Nephron (organoid): ENCODE measurements at regions not wholly inside any gene's neighbourhood (a gene's known extent, or its start where the extent isn't known, plus 50 kb on each side); places are given as distances from the start of the nearest gene placed in this dataset.

Source experiments
- H3K27ac Mint-ChIP-seq, 3 experiments: 2 replicates each; pipeline ENCODE4 v1.8.0; 2020; ENCODE audit warnings: mixed read lengths in 3 of 3, mild to moderate bottlenecking in 2 of 3, moderate library complexity in 1 of 3
- H3K27me3 Mint-ChIP-seq: 2 replicates; pipeline ENCODE4 v1.8.0; 2021; ENCODE audit warnings: low read depth, mild to moderate bottlenecking, moderate library complexity, mixed read lengths
- H3K36me3 Mint-ChIP-seq: 2 replicates; pipeline ENCODE4 v1.8.0; 2020; ENCODE audit warnings: low read depth, mixed read lengths
- H3K4me1 Mint-ChIP-seq: 2 replicates; pipeline ENCODE4 v1.8.0; 2020; ENCODE audit warnings: mixed read lengths
- H3K4me3 Mint-ChIP-seq, 3 experiments: 2 replicates each; pipeline ENCODE4 v1.8.0; 2020; ENCODE audit warnings: mild to moderate bottlenecking in 3 of 3, mixed read lengths in 3 of 3, moderate library complexity in 2 of 3
- H3K9me3 Mint-ChIP-seq: 2 replicates; pipeline ENCODE4 v1.8.0; 2020; ENCODE audit warnings: mixed read lengths
- TF ChIP-seq, protein P1 (sequence below), 3 experiments: fragments of 200-600 bp; sonication (generic); IDR thresholded peaks; one replicate each; pipeline ENCODE4 v1.5.0; 2021; ENCODE audit warnings: antibody characterized with exemption in 3 of 3; ENCODE audit not compliant: unreplicated experiment in 3 of 3

DNA sequence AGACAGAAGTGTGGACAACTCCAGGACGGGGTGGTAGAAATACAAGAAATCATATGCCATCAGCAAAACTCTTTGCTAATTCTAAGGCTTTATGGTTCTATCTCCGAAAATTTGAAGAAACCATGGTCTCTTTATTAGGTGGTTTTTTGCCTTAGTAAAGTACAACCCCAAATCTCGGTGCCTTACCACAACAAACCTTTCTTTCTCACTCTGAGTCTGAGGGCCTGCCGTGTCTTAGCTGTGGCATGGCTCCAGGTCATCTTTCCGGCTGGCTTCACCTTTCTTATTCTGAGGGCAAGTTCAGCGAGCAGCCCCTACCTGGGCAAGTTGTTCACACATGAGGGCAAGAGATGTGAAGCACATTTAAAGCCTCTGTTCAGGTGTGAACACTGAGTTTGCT, 280.6 kb downstream of the TTLL7 start:
- Mint-ChIP-seq H3K27me3 (peaks cover 4% of the 10 kb centered on the region), H3K4me3 (no peak overlapping the region), H3K9me3 (no peaks in the 10 kb centered on the region), H3K27ac (no peak overlapping the region), H3K4me1 (no peaks in the 10 kb centered on the region), H3K36me3 (no peaks in the 10 kb centered on the region)
- TF ChIP-seq, protein P1, sequence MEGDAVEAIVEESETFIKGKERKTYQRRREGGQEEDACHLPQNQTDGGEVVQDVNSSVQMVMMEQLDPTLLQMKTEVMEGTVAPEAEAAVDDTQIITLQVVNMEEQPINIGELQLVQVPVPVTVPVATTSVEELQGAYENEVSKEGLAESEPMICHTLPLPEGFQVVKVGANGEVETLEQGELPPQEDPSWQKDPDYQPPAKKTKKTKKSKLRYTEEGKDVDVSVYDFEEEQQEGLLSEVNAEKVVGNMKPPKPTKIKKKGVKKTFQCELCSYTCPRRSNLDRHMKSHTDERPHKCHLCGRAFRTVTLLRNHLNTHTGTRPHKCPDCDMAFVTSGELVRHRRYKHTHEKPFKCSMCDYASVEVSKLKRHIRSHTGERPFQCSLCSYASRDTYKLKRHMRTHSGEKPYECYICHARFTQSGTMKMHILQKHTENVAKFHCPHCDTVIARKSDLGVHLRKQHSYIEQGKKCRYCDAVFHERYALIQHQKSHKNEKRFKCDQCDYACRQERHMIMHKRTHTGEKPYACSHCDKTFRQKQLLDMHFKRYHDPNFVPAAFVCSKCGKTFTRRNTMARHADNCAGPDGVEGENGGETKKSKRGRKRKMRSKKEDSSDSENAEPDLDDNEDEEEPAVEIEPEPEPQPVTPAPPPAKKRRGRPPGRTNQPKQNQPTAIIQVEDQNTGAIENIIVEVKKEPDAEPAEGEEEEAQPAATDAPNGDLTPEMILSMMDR (IDR thresholded peaks at IDR 0.05; ENCODE audit: unreplicated experiment in 3 of 3), result no peak

DNA sequence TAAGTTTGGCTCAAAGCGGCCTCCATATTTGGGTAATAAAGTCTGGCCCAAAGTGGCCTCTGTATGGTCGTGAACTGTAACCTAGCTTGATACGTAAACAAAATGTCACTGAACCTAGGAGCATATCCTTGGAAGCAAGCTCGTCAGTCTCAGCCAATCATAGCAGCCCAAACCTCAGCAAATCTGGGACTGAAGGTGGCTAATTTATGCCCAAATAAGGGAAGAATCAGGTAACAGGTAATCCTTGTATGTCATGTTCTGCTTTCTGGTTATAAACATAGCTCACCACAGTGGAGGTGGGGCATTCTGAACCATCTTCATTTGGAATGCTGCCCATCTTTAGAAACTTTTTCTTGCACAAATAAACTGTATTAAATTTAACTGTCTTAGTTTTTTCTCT, 281.1 kb downstream of the TTLL7 start:
- Mint-ChIP-seq H3K4me3 (no peak overlapping the region), H3K27me3 (peaks cover 4% of the 10 kb centered on the region), H3K27ac (no peak overlapping the region), H3K4me1 (no peaks in the 10 kb centered on the region), H3K36me3 (no peaks in the 10 kb centered on the region), H3K9me3 (no peaks in the 10 kb centered on the region)
- TF ChIP-seq, protein P1 (IDR thresholded peaks at IDR 0.05; ENCODE audit: unreplicated experiment in 3 of 3), result no peak

DNA sequence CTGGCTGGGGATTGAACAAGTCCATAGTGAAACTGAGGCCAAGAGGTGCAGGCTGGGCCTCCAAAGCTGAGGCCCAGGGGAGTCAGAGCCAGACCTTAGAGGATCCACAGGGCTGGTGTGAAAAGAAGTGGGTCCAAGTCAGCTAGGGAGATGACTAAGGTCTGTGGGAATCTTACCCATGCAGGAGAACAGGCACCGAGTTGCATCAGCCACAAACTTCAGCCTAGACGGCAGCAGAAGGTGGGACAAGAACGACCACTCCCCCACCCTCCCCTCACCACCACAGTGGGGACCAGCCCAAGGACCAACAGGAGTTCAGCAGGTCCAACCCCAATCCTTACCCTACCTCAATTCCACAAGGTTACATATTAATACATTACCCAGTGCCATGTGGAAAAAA, 282.3 kb downstream of the TTLL7 start:
- no peaks in the 10 kb centered on the region for H3K9me3 Mint-ChIP-seq
- no peaks in the 10 kb centered on the region for H3K4me1 Mint-ChIP-seq
- H3K4me3 Mint-ChIP-seq, result no peak overlapping the region
- H3K36me3 Mint-ChIP-seq, result no peaks in the 10 kb centered on the region
- peaks cover 4% of the 10 kb centered on the region for H3K27me3 Mint-ChIP-seq
- H3K27ac Mint-ChIP-seq, result no peak overlapping the region
- TF ChIP-seq, protein P1 (IDR thresholded peaks at IDR 0.05; ENCODE audit: unreplicated experiment in 3 of 3), result no peak

DNA sequence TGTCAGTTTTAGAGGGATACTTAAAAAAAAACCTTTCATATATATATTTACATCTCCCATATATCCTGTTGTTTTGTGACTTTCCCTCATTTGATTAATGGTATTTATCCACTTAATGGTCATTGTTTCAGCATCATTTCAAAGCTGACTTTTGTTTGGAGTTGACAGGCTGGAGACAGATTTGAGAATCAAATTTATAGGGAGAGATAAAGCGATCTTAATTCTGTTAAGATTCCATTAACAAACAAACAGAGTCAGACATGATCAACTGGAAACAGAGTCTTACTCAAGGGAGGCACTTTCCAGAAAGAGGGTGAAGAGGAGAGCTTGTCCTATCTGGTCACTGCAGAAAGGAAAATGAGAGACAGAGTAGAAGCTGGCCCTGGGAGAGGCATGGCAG, 283.4 kb downstream of the TTLL7 start:
- Mint-ChIP-seq H3K27me3 (peaks cover 4% of the 10 kb centered on the region), H3K4me1 (no peaks in the 10 kb centered on the region), H3K36me3 (no peaks in the 10 kb centered on the region), H3K4me3 (no peak overlapping the region), H3K9me3 (no peaks in the 10 kb centered on the region), H3K27ac (no peak overlapping the region)
- TF ChIP-seq, protein P1 (IDR thresholded peaks at IDR 0.05; ENCODE audit: unreplicated experiment in 3 of 3), result no peak

DNA sequence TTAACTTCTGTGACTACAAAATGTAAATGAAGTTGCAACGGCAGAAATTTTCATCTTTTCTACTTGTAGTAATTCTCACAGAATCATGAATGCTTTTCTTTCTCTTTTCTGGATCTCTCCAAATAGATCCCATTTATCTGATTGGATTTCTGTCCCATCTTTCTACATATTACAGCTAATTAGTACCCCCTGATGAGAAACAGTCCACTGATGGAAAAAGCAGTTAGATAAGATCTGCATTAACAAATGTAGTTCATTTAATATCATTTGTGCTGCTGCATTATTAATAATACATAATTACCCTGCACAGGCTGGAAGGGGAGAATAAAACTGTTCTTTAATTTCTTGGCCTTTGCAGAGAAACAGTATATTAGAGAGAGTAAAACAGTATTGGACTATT, 289.3 kb downstream of the TTLL7 start:
- TF ChIP-seq, protein P1 (IDR thresholded peaks at IDR 0.05; ENCODE audit: unreplicated experiment in 3 of 3), result no peak
- Mint-ChIP-seq H3K27me3 (no peaks in the 10 kb centered on the region), H3K4me3 (no peak overlapping the region), H3K27ac (no peak overlapping the region), H3K9me3 (no peaks in the 10 kb centered on the region), H3K4me1 (no peaks in the 10 kb centered on the region), H3K36me3 (no peaks in the 10 kb centered on the region)

DNA sequence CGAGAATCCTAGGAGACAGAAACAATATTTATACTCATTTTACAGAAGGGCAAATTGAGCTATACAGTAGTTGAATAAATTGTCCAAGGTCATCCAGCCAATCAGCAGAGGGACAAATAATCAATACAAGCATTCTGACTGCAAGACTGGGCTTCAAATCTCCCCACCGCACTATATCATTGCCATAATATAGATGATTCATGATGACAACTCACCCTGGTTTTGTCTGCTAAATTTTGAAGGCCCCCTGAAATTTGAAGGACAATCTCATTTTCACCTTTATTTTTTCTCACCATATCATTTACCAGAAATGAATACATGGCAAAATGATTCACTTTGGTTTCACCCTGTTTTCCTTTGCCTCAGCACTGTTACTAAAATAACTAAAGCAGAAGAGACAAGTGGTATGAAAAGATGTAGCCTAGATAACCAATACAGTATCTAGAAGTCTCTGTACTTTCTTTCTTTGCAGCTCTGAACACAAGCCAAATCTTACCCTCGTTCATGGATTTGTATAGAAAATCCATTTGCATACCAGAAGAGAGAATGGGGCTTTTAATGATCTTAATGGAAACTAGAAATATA, 292.5 kb downstream of the TTLL7 start:
- Mint-ChIP-seq H3K27ac (no peak overlapping the region), H3K27me3 (peaks cover 6% of the 10 kb centered on the region), H3K36me3 (no peaks in the 10 kb centered on the region), H3K9me3 (no peaks in the 10 kb centered on the region), H3K4me1 (no peaks in the 10 kb centered on the region), H3K4me3 (no peak overlapping the region)
- TF ChIP-seq, protein P1 (IDR thresholded peaks at IDR 0.05; ENCODE audit: unreplicated experiment in 3 of 3), result no peak
